CD1c-positive myeloid dendritic cell (primary cell): ENCODE measurements at regions not wholly inside any gene's neighbourhood (a gene's known extent, or its start where the extent isn't known, plus 50 kb on each side); places are given as distances from the start of the nearest gene placed in this dataset.

Experiments used
- DNase-seq: peaks from one replicate; pipeline ENCODE4 v3.0.0-alpha.2; 2016; ENCODE audit errors: extremely low spot score

GRCh38 chr9:107660976-107661375 is 171.4 kb upstream of the KLF4 start:
- no peak for DNase-seq

GRCh38 chr9:107653263-107653821 is 163.8 kb upstream of the KLF4 start:
- no peak for DNase-seq

- no peak for DNase-seq
Observed at GRCh38 chr9:107650995-107651394, 161.4 kb upstream of the KLF4 start.

GRCh38 chr9:107650321-107650720 is 160.8 kb upstream of the KLF4 start:
- no peak for DNase-seq

GRCh38 chr9:107648153-107648715 is 158.7 kb upstream of the KLF4 start:
- no peak for DNase-seq

GRCh38 chr9:107647611-107648010 is 158.0 kb upstream of the KLF4 start:
- DNase-seq, result no peak

GRCh38 chr9:107647141-107647540 is 157.6 kb upstream of the KLF4 start:
- no peak for DNase-seq

- DNase-seq, result no peak
Observed at GRCh38 chr9:107645464-107645833, 155.9 kb upstream of the KLF4 start.

GRCh38 chr9:107644733-107645463 is 155.3 kb upstream of the KLF4 start:
- DNase-seq, result peak; percentile 49

GRCh38 chr9:107639426-107639825 is 149.9 kb upstream of the KLF4 start:
- peak; percentile 14 for DNase-seq

- peak; percentile 69 for DNase-seq
Observed at GRCh38 chr9:107638521-107639310, 149.1 kb upstream of the KLF4 start.

GRCh38 chr9:107637421-107638420 is 148.2 kb upstream of the KLF4 start:
- peak; percentile 92 for DNase-seq

GRCh38 chr9:107636571-107637381 is 147.2 kb upstream of the KLF4 start:
- DNase-seq, result peak; percentile 33

GRCh38 chr9:107635803-107636174 is 146.2 kb upstream of the KLF4 start:
- DNase-seq, result peak; percentile 31

- DNase-seq, result no peak
Observed at GRCh38 chr9:107635101-107635802, 145.7 kb upstream of the KLF4 start.

GRCh38 chr9:107633406-107633805 is 143.8 kb upstream of the KLF4 start:
- no peak for DNase-seq

- DNase-seq, result no peak
Observed at GRCh38 chr9:107632661-107633060, 143.1 kb upstream of the KLF4 start.

GRCh38 chr9:107632216-107632615 is 142.6 kb upstream of the KLF4 start:
- DNase-seq, result no peak

- DNase-seq, result no peak
Observed at GRCh38 chr9:107631788-107632187, 142.2 kb upstream of the KLF4 start.

GRCh38 chr9:107630156-107630555 is 140.6 kb upstream of the KLF4 start:
- DNase-seq, result peak; percentile 14
